CD14-positive monocyte (primary cell): ENCODE measurements at regions not wholly inside any gene's neighbourhood (a gene's known extent, or its start where the extent isn't known, plus 50 kb on each side); places are given as distances from the start of the nearest gene placed in this dataset.
"Not testable (repeated sequence)": the region's sequence is repeated elsewhere in the genome, so short reads cannot be mapped to it uniquely, and the experiment has no call there.

Source experiments
- DNase-seq, 3 donors: peaks; one replicate each; pipeline ENCODE4 v3.0.0-alpha.2; 2011 to 2022
- H2AFZ ChIP-seq: 2 replicates; pipeline ENCODE4 v1.6.0; 2012; ENCODE audit warnings: mild to moderate bottlenecking, low read depth, low read length, inconsistent platforms; ENCODE audit not compliant: insufficient read depth, poor library complexity, severe bottlenecking
- H3K27ac ChIP-seq, 2 donors: 1 replicate in 1 of 2; 2 replicates in 1 of 2; pipeline ENCODE4 v1.5.1; 2012 to 2013; ENCODE audit warnings: low read length in 2 of 2, control low read depth in 1 of 2, inconsistent platforms in 1 of 2, low read depth in 1 of 2, mild to moderate bottlenecking in 1 of 2
- H3K27me3 ChIP-seq, 2 donors: one replicate each; pipeline versions ENCODE4 v1.6.0 to v1.6.1; 2011 to 2013; ENCODE audit warnings: low read length in 2 of 2; ENCODE audit not compliant: control insufficient read depth in 2 of 2, insufficient read depth in 2 of 2
- H3K36me3 ChIP-seq, 2 donors: replicated peaks in 1 of 2; 1 replicate in 1 of 2; 2 replicates in 1 of 2; pipeline versions ENCODE4 v1.5.1 to v1.6.1; 2012 to 2013; ENCODE audit warnings: low read length in 2 of 2, control low read depth in 1 of 2, inconsistent platforms in 1 of 2, mild to moderate bottlenecking in 1 of 2; ENCODE audit not compliant: insufficient read depth in 2 of 2, control insufficient read depth in 1 of 2
- H3K4me1 ChIP-seq, 2 donors: 1 replicate in 1 of 2; 2 replicates in 1 of 2; pipeline versions ENCODE4 v1.5.1 to v1.6.1; 2012 to 2013; ENCODE audit warnings: low read length in 2 of 2, control low read depth in 1 of 2, inconsistent platforms in 1 of 2, mild to moderate bottlenecking in 1 of 2, moderate library complexity in 1 of 2; ENCODE audit not compliant: insufficient read depth in 2 of 2, control insufficient read depth in 1 of 2
- H3K4me2 ChIP-seq: replicated peaks from 2 replicates; pipeline ENCODE3; 2012; ENCODE audit warnings: low read length, moderate library complexity, mild to moderate bottlenecking; ENCODE audit not compliant: poor library complexity, severe bottlenecking; ENCODE audit errors: extremely low read depth
- H3K4me3 ChIP-seq, 3 experiments: fragments of 200-600 bp in 1 of 3; sonication (generic) in 1 of 3; replicated peaks in 1 of 3; 1 replicate in 2 of 3; 2 replicates in 1 of 3; pipeline ENCODE4 v1.5.1; 2011 to 2013; ENCODE audit warnings: low read length in 3 of 3, mild to moderate bottlenecking in 3 of 3, control low read depth in 2 of 3, low read depth in 2 of 3, inconsistent platforms in 1 of 3, moderate library complexity in 1 of 3
- H3K79me2 ChIP-seq: 2 replicates; pipeline ENCODE4 v1.6.0; 2012; ENCODE audit warnings: mild to moderate bottlenecking, control low read depth, inconsistent platforms, low read length, moderate library complexity; ENCODE audit not compliant: insufficient read depth
- H3K9ac ChIP-seq: 2 replicates; pipeline ENCODE4 v1.6.0; 2017; ENCODE audit warnings: low read length, mild to moderate bottlenecking; ENCODE audit not compliant: insufficient read depth, poor library complexity, severe bottlenecking
- H3K9me3 ChIP-seq, 2 donors: replicated peaks in 1 of 2; 1 replicate in 1 of 2; 2 replicates in 1 of 2; pipeline versions ENCODE4 v1.5.1 to v1.6.1; 2012 to 2013; ENCODE audit warnings: low read length in 2 of 2, control low read depth in 1 of 2; ENCODE audit not compliant: control insufficient read depth in 1 of 2, insufficient read depth in 1 of 2
- H4K20me1 ChIP-seq: 2 replicates; pipeline ENCODE4 v1.6.0; 2012; ENCODE audit warnings: mild to moderate bottlenecking, low read length, control low read depth, moderate library complexity; ENCODE audit not compliant: insufficient read depth
- H3K27ac Mint-ChIP-seq, 7 donors: one replicate each; pipeline ENCODE4 v1.8.0; 2020; ENCODE audit warnings: mild to moderate bottlenecking in 7 of 7, mixed read lengths in 7 of 7, moderate library complexity in 6 of 7, inconsistent platforms in 2 of 7
- H3K27me3 Mint-ChIP-seq, 3 donors: one replicate each; pipeline ENCODE4 v1.8.0; 2021 to 2022; ENCODE audit warnings: low read depth in 3 of 3, mild to moderate bottlenecking in 3 of 3, mixed read lengths in 3 of 3, moderate library complexity in 3 of 3, inconsistent platforms in 1 of 3
- H3K36me3 Mint-ChIP-seq, 2 donors: one replicate each; pipeline ENCODE4 v1.8.0; 2020; ENCODE audit warnings: mixed read lengths in 2 of 2, inconsistent platforms in 1 of 2, mild to moderate bottlenecking in 1 of 2
- H3K4me1 Mint-ChIP-seq: one replicate; pipeline ENCODE4 v1.8.0; 2020; ENCODE audit warnings: mild to moderate bottlenecking, mixed read lengths
- H3K4me3 Mint-ChIP-seq, 2 donors: one replicate each; pipeline ENCODE4 v1.8.0; 2020; ENCODE audit warnings: mild to moderate bottlenecking in 2 of 2, mixed read lengths in 2 of 2, moderate library complexity in 1 of 2
- H3K9me3 Mint-ChIP-seq, 7 donors: one replicate each; pipeline ENCODE4 v1.8.0; 2020 to 2022; ENCODE audit warnings: mixed read lengths in 7 of 7, mild to moderate bottlenecking in 6 of 7, moderate library complexity in 6 of 7, inconsistent platforms in 2 of 7
- CTCF ChIP-seq: fragments of 200-600 bp; IDR thresholded peaks from one replicate; pipeline ENCODE4 v1.8.0; 2022; ENCODE audit warnings: antibody characterized with exemption, mild to moderate bottlenecking
- WGBS: methylation state at CpG from one replicate; pipeline ENCODE4 v1.1.5; 2013; ENCODE audit warnings: missing lambda C conversion rate; ENCODE audit not compliant: insufficient coverage; 5-methylcytosine and 5-hydroxymethylcytosine counted together
- intact Hi-C, 2 donors: fragments of 100-400 bp; cut with micrococcal nuclease; formaldehyde crosslinking; loops; one replicate each; pipeline versions ENCODE4 v1.15.0 to v1.15.1; 2023

DNA sequence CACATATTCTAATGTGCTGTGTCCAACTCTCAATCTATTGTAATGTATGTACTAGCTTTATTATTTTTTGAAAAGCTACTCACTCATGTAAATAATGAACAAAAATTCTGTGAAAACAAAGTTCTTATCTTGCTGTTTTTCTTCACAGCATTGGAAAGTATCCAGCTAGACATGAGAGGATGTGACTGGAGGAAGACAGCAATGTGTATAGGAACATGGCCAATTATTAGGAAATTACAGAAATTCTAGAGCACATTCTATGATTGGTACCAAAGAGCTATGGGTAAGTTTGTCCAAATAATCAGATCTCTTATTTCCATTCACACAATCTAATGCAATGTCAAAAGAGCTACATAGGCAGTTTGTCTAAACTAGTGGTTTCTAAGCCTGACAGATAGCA, 1100.2 kb downstream of the FSCB start:
- Histone ChIP-seq H3K9me3 (no peaks in the 10 kb centered on the region), H4K20me1 (no peaks in the 10 kb centered on the region), H3K27me3 (no peaks in the 10 kb centered on the region), H3K27ac (no peak overlapping the region), H2AFZ (no peak overlapping the region), H3K4me3 (no peak overlapping the region), H3K79me2 (no peaks in the 10 kb centered on the region), H3K4me2 (no peak overlapping the region), H3K9ac (no peak overlapping the region), H3K4me1 (no peaks in the 10 kb centered on the region), H3K36me3 (no peaks in the 10 kb centered on the region)
- intact Hi-C loops = no loop called here
- Mint-ChIP-seq H3K9me3 (peaks cover 0 to 6% (median 2%) of the 10 kb centered on the region in 7 donors), H3K4me1 (no peaks in the 10 kb centered on the region), H3K27ac (no peak overlapping the region), H3K36me3 (no peaks in the 10 kb centered on the region), H3K4me3 (no peak overlapping the region), H3K27me3 (no peaks in the 10 kb centered on the region)
- DNase-seq = no peak
- no peak for TF ChIP-seq CTCF

DNA sequence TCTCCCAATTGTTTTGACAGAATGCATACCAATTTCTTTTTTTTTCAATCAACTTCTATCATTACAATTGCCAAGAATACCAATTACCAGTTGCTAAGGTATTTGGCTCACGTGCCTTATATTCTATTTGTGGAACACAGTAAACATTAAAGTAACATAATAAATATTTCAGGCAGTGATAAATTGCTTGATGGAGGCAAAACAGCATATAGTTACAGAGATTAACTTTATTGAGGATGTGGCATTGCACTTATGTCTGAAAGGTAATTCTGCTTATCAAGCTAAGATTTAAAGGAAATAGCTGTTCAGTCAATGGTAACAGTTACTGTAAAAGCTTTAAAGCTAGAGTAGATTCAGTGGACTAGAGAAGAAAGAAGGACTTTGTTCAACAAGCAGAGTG, 1107.8 kb downstream of the FSCB start:
- no peaks in the 10 kb centered on the region for H3K79me2 ChIP-seq
- H2AFZ ChIP-seq = no peak overlapping the region
- H3K4me1 ChIP-seq = no peaks in the 10 kb centered on the region
- TF ChIP-seq CTCF = no peak
- no peaks in the 10 kb centered on the region for H3K36me3 Mint-ChIP-seq
- no peaks in the 10 kb centered on the region for H4K20me1 ChIP-seq
- no peak overlapping the region for H3K27ac ChIP-seq
- H3K36me3 ChIP-seq = no peaks in the 10 kb centered on the region
- WGBS = no CpG with 5 or more reads among the region's 1 CpG
- H3K4me3 ChIP-seq = no peak overlapping the region
- H3K4me1 Mint-ChIP-seq = no peaks in the 10 kb centered on the region
- no peak overlapping the region for H3K9ac ChIP-seq
- intact Hi-C loops = no loop called here
- no peaks in the 10 kb centered on the region for H3K9me3 ChIP-seq
- no peak overlapping the region for H3K27ac Mint-ChIP-seq
- no peaks in the 10 kb centered on the region for H3K27me3 ChIP-seq
- H3K4me2 ChIP-seq = no peak overlapping the region
- peaks cover 0 to 2% (median 0%) of the 10 kb centered on the region in 7 donors for H3K9me3 Mint-ChIP-seq
- H3K27me3 Mint-ChIP-seq = no peaks in the 10 kb centered on the region
- no peak overlapping the region for H3K4me3 Mint-ChIP-seq
- DNase-seq = no peak

DNA sequence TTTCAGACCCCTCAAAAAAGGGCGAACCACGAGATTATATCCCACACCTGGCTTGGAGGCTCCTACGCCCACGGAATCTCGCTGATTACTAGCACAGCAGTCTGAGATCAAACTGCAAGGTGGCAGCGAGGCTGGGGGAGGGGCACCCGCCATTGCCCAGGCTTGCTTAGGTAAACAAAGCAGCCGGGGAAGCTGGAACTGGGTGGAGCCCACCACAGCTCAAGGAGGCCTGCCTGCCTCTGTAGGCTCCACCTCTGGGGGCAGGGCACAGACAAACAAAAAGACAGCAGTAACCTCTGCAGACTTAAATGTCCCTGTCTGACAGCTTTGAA, 1136.6 kb downstream of the FSCB start:
- H2AFZ ChIP-seq, H3K4me3 Mint-ChIP-seq, H3K4me3 ChIP-seq, H3K27me3 ChIP-seq, H3K36me3 ChIP-seq, H3K4me1 ChIP-seq, H4K20me1 ChIP-seq, intact Hi-C loops, H3K79me2 ChIP-seq, H3K27ac ChIP-seq, DNase-seq, H3K4me2 ChIP-seq, H3K9me3 ChIP-seq, H3K36me3 Mint-ChIP-seq, H3K9ac ChIP-seq, H3K27ac Mint-ChIP-seq, H3K27me3 Mint-ChIP-seq, H3K4me1 Mint-ChIP-seq: not testable (repeated sequence)
- WGBS = 93% methylated on average over 3 of the region's 8 CpGs
- H3K9me3 Mint-ChIP-seq = peaks cover 3 to 16% (median 14%) of the 10 kb centered on the region in 7 donors
